SH-SY5Y (cell line): ENCODE measurements at regions not wholly inside any gene's neighbourhood (a gene's known extent, or its start where the extent isn't known, plus 50 kb on each side); places are given as distances from the start of the nearest gene placed in this dataset.

Experiments
- GATA2 ChIP-seq: IDR thresholded peaks from 2 replicates; pipeline ENCODE4 v1.6.1; 2011; ENCODE audit warnings: mild to moderate bottlenecking, low read depth, low read length
- GATA3 ChIP-seq: IDR thresholded peaks from 2 replicates; pipeline ENCODE4 v1.6.1; 2011; ENCODE audit warnings: low read depth, mild to moderate bottlenecking, low read length, moderate library complexity

GRCh38 chr10:36148207-36148606 is 506.1 kb upstream of the FZD8 start:
- TF ChIP-seq GATA2 = no peak
- no peak for TF ChIP-seq GATA3
